ENCODE measurements at regions not wholly inside any gene's neighbourhood (a gene's known extent, or its start where the extent isn't known, plus 50 kb on each side); places are given as distances from the start of the nearest gene placed in this dataset.
"Not testable (repeated sequence)": the region's sequence is repeated elsewhere in the genome, so short reads cannot be mapped to it uniquely, and the experiment has no call there.

DNA sequence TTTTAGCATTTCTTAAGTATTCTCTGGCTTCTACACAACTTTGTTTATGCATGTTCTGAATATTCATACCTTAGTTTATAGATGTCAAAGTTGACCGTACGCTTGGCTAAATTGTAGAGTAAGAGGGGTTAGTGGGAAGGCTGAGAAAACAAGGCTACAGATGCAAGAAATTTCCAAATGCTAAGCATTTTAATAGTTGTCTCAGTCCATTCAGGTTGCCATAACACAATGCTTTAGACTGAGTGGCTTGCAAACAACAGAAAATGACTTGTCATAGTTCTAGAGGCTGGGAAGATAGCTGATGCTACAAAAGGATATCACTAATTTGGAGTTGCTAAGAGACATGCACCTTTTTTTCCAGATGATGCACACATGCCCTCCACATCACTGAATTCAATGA, 53.0 kb upstream of the C1QTNF3 start:
- H3K27me3 ChIP-seq (ENCODE audit: control insufficient read depth in 1 of 2, insufficient read depth in 2 of 2, low read length in 2 of 2); H3K27ac ChIP-seq (ENCODE audit: low read depth in 2 of 2, low read length in 1 of 2); H3K4me1 ChIP-seq (ENCODE audit: control insufficient read depth in 2 of 2, insufficient read depth in 2 of 2, low read length in 1 of 2); H3K36me3 ChIP-seq (ENCODE audit: control insufficient read depth in 2 of 2, insufficient read depth in 2 of 2, low read length in 1 of 2); H3K9me3 ChIP-seq (ENCODE audit: control insufficient read depth in 2 of 2, insufficient read depth in 1 of 2, low read depth in 1 of 2, low read length in 1 of 2); H3K4me3 ChIP-seq (ENCODE audit: low read depth in 1 of 2, low read length in 2 of 2): not testable (repeated sequence)
- WGBS, 2 donors, result no CpG with 5 or more reads among the region's 2 CpGs

DNA sequence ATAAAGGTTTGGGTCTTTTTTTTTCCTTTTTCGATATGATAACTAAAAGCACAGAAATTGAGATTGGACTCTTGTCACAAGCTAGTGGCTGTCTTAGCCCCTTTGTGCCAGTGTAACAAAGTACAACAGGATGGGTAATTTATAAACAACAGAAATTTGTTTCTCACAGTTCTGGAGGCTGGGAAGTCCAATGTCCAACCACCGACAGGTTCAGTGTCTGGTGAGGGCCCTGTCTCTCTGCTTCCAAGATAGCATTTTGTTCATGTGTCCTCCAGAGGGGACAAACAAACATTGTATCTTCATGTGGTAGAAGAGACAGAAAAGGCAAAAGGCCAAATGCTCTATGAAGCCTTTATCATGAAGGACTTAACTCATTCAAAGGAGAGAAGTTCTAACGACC, 56.9 kb upstream of the C1QTNF3 start:
- not testable (repeated sequence) for H3K4me3 ChIP-seq (ENCODE audit: low read depth in 1 of 2, low read length in 2 of 2); H3K4me1 ChIP-seq (ENCODE audit: control insufficient read depth in 2 of 2, insufficient read depth in 2 of 2, low read length in 1 of 2)
- WGBS, 2 donors, result 83 to 94% methylated on average over 1 to 3 of the region's 3 CpGs

DNA sequence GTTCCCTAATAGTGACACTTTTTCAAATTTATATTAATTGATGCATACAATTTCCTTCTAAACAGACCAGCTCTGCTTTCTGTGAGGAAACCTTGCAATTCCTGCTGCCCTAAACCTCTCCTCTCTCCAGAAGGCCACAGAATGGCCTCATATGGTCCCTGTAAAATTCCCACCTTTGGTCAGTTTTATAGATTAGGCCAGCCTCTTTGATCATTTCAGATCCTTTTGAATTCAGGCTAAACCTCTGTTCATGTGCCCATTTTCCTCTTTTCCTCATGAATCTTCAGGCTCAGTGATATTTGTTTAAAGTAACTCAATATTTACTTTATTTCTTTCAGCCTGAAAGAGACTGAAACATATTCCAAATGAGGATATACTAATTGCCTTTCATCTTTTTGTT, 58.6 kb upstream of the C1QTNF3 start:
- not testable (repeated sequence) for H3K4me3 ChIP-seq (ENCODE audit: low read depth in 1 of 2, low read length in 2 of 2); H3K4me1 ChIP-seq (ENCODE audit: control insufficient read depth in 2 of 2, insufficient read depth in 2 of 2, low read length in 1 of 2); H3K36me3 ChIP-seq (ENCODE audit: control insufficient read depth in 2 of 2, insufficient read depth in 2 of 2, low read length in 1 of 2); H3K9me3 ChIP-seq (ENCODE audit: control insufficient read depth in 2 of 2, insufficient read depth in 1 of 2, low read depth in 1 of 2, low read length in 1 of 2); H3K27ac ChIP-seq (ENCODE audit: low read depth in 2 of 2, low read length in 1 of 2); H3K27me3 ChIP-seq (ENCODE audit: control insufficient read depth in 1 of 2, insufficient read depth in 2 of 2, low read length in 2 of 2)

More for the DNA sequence above, 56.9 kb upstream of the C1QTNF3 start:
- not testable (repeated sequence) for H3K27ac ChIP-seq (ENCODE audit: low read depth in 2 of 2, low read length in 1 of 2); H3K36me3 ChIP-seq (ENCODE audit: control insufficient read depth in 2 of 2, insufficient read depth in 2 of 2, low read length in 1 of 2); H3K9me3 ChIP-seq (ENCODE audit: control insufficient read depth in 2 of 2, insufficient read depth in 1 of 2, low read depth in 1 of 2, low read length in 1 of 2); H3K27me3 ChIP-seq (ENCODE audit: control insufficient read depth in 1 of 2, insufficient read depth in 2 of 2, low read length in 2 of 2)

DNA sequence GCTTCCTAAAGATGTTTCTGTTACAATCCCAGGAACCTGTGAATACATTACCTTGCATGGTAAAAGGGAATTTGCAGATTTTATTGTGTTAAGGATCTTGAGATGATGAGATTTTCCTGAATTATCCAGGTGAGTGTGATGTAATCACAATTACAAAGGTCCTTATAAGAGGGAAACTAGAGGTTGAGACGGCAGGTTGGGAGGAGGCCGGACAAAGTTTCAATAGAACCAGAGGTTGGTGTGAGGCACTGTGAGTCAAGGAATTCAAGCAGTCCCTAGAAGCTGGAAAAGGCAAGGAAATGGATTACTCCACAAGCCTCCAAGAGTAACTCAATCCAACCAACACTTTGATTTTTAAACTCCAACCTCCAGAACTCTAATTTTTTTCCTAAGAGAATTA, 65.9 kb upstream of the C1QTNF3 start:
- not testable (repeated sequence) for H3K4me3 ChIP-seq (ENCODE audit: low read depth in 1 of 2, low read length in 2 of 2); H3K4me1 ChIP-seq (ENCODE audit: control insufficient read depth in 2 of 2, insufficient read depth in 2 of 2, low read length in 1 of 2); H3K9me3 ChIP-seq (ENCODE audit: control insufficient read depth in 2 of 2, insufficient read depth in 1 of 2, low read depth in 1 of 2, low read length in 1 of 2); H3K27ac ChIP-seq (ENCODE audit: low read depth in 2 of 2, low read length in 1 of 2); H3K36me3 ChIP-seq (ENCODE audit: control insufficient read depth in 2 of 2, insufficient read depth in 2 of 2, low read length in 1 of 2); H3K27me3 ChIP-seq (ENCODE audit: control insufficient read depth in 1 of 2, insufficient read depth in 2 of 2, low read length in 2 of 2)
- 90% methylated on average over 1 of the region's 2 CpGs; no CpG with 5 or more reads in 1 of the 2 donors for WGBS, 2 donors

DNA sequence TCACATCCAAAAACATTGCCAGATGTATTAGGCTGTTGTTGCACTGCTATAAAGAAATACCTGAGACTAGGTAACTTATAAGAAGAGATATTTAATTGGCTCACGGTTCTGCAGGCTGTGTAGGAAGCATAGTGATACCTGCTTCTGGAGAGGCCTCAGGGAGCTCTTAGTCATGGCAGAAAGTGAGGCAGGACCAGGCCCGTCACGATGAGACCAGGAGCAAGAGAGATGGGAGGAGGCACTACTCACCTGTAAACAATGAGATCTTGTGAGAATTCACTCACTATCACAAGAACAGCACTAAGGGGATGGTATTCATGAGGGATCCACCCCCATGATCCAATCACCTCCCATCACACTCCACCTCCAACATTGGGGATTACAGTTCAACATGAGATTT, 81.3 kb upstream of the C1QTNF3 start:
- not testable (repeated sequence) for H3K4me1 ChIP-seq (ENCODE audit: control insufficient read depth in 2 of 2, insufficient read depth in 2 of 2, low read length in 1 of 2); H3K4me3 ChIP-seq (ENCODE audit: low read depth in 1 of 2, low read length in 2 of 2)
- WGBS, 2 donors, result 66 to 79% methylated on average over 3 of the region's 3 CpGs

DNA sequence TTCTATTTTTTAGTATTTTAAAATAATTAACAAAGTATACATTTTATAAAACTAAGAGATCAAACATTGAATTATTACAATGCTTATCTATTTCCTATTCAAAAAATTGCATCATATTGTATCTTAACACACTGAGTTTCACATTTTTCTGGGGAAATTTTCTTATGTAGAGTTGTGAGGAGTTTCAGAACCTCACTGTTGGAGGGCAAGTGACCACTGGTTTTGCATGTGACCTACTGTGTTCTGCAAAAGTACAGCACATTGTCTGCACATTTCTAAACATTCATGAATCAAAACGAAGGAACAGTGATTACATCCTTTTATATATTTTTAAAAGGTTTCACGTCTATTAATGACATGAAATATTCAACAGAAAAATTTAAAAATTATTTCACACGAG, 82.3 kb upstream of the C1QTNF3 start:
- H3K36me3 ChIP-seq (ENCODE audit: control insufficient read depth in 2 of 2, insufficient read depth in 2 of 2, low read length in 1 of 2); H3K27me3 ChIP-seq (ENCODE audit: control insufficient read depth in 1 of 2, insufficient read depth in 2 of 2, low read length in 2 of 2); H3K4me1 ChIP-seq (ENCODE audit: control insufficient read depth in 2 of 2, insufficient read depth in 2 of 2, low read length in 1 of 2); H3K27ac ChIP-seq (ENCODE audit: low read depth in 2 of 2, low read length in 1 of 2); H3K4me3 ChIP-seq (ENCODE audit: low read depth in 1 of 2, low read length in 2 of 2); H3K9me3 ChIP-seq (ENCODE audit: control insufficient read depth in 2 of 2, insufficient read depth in 1 of 2, low read depth in 1 of 2, low read length in 1 of 2): not testable (repeated sequence)
- WGBS, 2 donors, result 90 to 91% methylated on average over 3 of the region's 3 CpGs

More for the DNA sequence above, 81.3 kb upstream of the C1QTNF3 start:
- not testable (repeated sequence) for H3K9me3 ChIP-seq (ENCODE audit: control insufficient read depth in 2 of 2, insufficient read depth in 1 of 2, low read depth in 1 of 2, low read length in 1 of 2); H3K27ac ChIP-seq (ENCODE audit: low read depth in 2 of 2, low read length in 1 of 2); H3K36me3 ChIP-seq (ENCODE audit: control insufficient read depth in 2 of 2, insufficient read depth in 2 of 2, low read length in 1 of 2); H3K27me3 ChIP-seq (ENCODE audit: control insufficient read depth in 1 of 2, insufficient read depth in 2 of 2, low read length in 2 of 2)

DNA sequence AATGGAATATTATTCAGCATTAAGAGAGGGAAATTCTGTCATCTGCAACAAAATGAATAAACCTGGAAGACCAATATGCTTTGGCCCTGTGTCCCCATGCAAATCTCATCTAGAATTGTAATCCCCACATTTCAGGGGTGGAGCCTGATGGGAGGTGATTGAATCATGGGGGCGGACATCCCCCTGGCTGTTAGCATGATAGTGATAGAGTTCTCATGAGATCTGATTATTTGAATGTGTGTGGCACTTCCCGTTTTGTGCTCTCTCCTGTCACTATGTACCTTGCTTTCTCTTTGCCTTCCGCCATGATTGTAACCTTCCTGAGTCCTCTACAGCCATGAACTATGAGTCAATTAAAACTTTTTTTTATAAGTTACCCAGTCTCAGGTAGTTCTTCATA, 83.7 kb upstream of the C1QTNF3 start:
- H3K36me3 ChIP-seq (ENCODE audit: control insufficient read depth in 2 of 2, insufficient read depth in 2 of 2, low read length in 1 of 2); H3K4me1 ChIP-seq (ENCODE audit: control insufficient read depth in 2 of 2, insufficient read depth in 2 of 2, low read length in 1 of 2); H3K27me3 ChIP-seq (ENCODE audit: control insufficient read depth in 1 of 2, insufficient read depth in 2 of 2, low read length in 2 of 2); H3K4me3 ChIP-seq (ENCODE audit: low read depth in 1 of 2, low read length in 2 of 2); H3K9me3 ChIP-seq (ENCODE audit: control insufficient read depth in 2 of 2, insufficient read depth in 1 of 2, low read depth in 1 of 2, low read length in 1 of 2); H3K27ac ChIP-seq (ENCODE audit: low read depth in 2 of 2, low read length in 1 of 2): not testable (repeated sequence)
- 94 to 98% methylated on average over 3 of the region's 3 CpGs for WGBS, 2 donors

DNA sequence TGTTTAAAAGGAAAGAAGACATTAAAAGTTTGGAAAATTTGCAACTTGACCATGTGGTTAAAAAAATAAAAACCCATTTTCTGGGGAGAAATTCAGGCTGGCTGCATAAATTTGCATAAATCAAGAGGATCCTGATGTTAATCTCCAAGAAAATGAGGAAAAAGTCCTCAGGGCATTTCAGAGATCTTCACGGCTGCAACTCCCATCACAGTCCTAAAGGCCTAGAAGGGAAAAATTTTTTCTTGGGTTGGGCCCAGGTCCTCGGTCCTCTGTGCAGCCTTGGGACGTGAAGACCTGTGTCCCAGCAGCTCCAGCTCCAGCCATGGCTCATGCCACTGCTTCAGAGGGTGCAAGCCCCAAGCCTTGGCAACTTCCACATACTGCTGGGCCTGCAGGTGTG, 84.8 kb upstream of the C1QTNF3 start:
- 94 to 95% methylated on average over 3 of the region's 3 CpGs for WGBS, 2 donors
- not testable (repeated sequence) for H3K27me3 ChIP-seq (ENCODE audit: control insufficient read depth in 1 of 2, insufficient read depth in 2 of 2, low read length in 2 of 2); H3K4me3 ChIP-seq (ENCODE audit: low read depth in 1 of 2, low read length in 2 of 2); H3K9me3 ChIP-seq (ENCODE audit: control insufficient read depth in 2 of 2, insufficient read depth in 1 of 2, low read depth in 1 of 2, low read length in 1 of 2); H3K4me1 ChIP-seq (ENCODE audit: control insufficient read depth in 2 of 2, insufficient read depth in 2 of 2, low read length in 1 of 2); H3K27ac ChIP-seq (ENCODE audit: low read depth in 2 of 2, low read length in 1 of 2); H3K36me3 ChIP-seq (ENCODE audit: control insufficient read depth in 2 of 2, insufficient read depth in 2 of 2, low read length in 1 of 2)

DNA sequence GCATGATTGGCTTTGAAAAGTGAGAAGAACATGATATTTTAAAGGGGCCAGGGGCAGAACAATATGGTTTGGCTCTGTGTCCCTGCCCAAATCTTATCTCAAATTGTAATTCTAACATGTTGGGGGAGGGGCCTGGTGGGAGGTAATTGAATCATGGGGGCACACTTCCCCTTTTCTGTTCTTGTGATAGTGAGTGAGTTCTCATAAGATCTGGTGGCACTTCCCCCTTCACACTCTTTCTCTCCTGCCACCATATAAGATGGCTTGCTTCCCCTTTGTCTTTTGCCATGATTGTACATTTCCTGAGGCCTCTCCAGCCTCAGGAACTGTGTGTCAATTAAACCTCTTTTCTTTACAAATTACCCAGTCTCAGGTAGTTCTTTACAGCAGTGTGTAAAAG, 85.9 kb upstream of the C1QTNF3 start:
- not testable (repeated sequence) for H3K36me3 ChIP-seq (ENCODE audit: control insufficient read depth in 2 of 2, insufficient read depth in 2 of 2, low read length in 1 of 2); H3K4me1 ChIP-seq (ENCODE audit: control insufficient read depth in 2 of 2, insufficient read depth in 2 of 2, low read length in 1 of 2); H3K27me3 ChIP-seq (ENCODE audit: control insufficient read depth in 1 of 2, insufficient read depth in 2 of 2, low read length in 2 of 2); H3K4me3 ChIP-seq (ENCODE audit: low read depth in 1 of 2, low read length in 2 of 2); H3K27ac ChIP-seq (ENCODE audit: low read depth in 2 of 2, low read length in 1 of 2); H3K9me3 ChIP-seq (ENCODE audit: control insufficient read depth in 2 of 2, insufficient read depth in 1 of 2, low read depth in 1 of 2, low read length in 1 of 2)

DNA sequence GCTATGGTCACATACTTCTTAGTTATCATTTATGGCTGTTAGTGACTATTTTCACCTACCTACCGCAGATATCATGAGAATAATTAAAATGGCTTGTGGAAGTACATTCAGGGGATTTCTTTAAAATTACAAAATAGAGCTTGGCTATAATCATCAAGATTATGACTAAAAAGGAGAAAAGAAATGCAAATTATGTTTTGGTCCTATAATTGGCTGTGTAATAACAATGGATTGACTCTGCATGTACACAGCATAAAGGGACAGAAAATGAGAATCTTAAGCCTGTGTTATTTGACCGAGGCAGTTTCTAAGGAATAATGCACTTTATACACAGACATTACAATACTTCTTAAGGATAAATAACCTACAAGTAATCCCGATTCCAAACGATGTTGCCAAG, 112.0 kb upstream of the C1QTNF3 start:
- not testable (repeated sequence) for H3K27ac ChIP-seq (ENCODE audit: low read depth in 2 of 2, low read length in 1 of 2); H3K4me3 ChIP-seq (ENCODE audit: low read depth in 1 of 2, low read length in 2 of 2); H3K36me3 ChIP-seq (ENCODE audit: control insufficient read depth in 2 of 2, insufficient read depth in 2 of 2, low read length in 1 of 2); H3K27me3 ChIP-seq (ENCODE audit: control insufficient read depth in 1 of 2, insufficient read depth in 2 of 2, low read length in 2 of 2); H3K9me3 ChIP-seq (ENCODE audit: control insufficient read depth in 2 of 2, insufficient read depth in 1 of 2, low read depth in 1 of 2, low read length in 1 of 2); H3K4me1 ChIP-seq (ENCODE audit: control insufficient read depth in 2 of 2, insufficient read depth in 2 of 2, low read length in 1 of 2)
- 74 to 75% methylated on average over 4 of the region's 4 CpGs for WGBS, 2 donors

Data from esophagus (tissue), 2 donors.